Activated CD4-positive, alpha-beta T cell treated with anti-CD3 and anti-CD28 coated beads for 48 hours (primary cell): ENCODE measurements at regions not wholly inside any gene's neighbourhood (a gene's known extent, or its start where the extent isn't known, plus 50 kb on each side); places are given as distances from the start of the nearest gene placed in this dataset.

ENCODE experiments used
- DNase-seq: peaks from one replicate; pipeline ENCODE4 v3.0.0-alpha.2; 2020

DNA sequence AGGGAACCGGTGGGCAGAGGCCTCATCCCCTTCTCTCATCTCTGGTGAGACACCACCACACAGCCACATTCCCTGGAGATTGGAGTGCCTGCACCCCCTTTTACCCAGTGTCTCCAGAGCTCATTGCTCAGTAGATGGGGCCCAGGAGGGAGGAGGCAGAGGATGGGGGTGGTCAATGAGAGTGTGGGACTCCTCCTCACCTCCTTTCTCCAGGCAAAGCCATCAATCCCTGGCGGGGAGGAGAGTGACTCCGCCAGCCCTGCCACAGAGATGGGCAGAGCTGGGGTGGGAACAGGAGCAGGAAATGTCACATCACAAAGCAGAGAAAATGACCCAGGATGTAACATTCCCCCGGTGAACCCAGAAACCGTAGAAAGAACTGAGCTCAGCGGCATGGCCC is 117.2 kb downstream of the MATN1 start:
- DNase-seq = no peak

DNA sequence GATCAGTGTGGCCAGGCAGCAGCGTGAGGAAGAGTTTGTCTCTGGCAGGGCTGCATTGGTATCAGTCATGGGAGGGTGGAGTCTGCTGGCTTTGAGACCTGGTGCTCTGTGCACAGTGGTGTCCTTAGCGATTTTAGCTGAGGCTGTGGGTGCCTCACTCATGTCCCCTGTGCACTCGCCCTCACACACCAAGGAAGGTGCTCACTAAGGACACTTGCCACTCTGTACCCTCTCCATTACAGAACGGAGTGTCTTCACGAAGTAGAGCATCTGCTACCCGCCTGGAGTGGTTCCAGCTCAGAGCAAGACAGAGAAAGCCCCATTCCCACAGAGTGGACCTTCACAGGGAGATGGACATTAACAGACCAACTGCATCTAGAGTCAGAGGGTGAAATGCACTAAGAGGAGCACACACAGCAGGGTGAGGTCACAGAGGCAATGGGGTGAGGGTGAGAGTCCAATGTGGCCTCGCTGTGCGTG is 117.9 kb downstream of the MATN1 start:
- no peak for DNase-seq

DNA sequence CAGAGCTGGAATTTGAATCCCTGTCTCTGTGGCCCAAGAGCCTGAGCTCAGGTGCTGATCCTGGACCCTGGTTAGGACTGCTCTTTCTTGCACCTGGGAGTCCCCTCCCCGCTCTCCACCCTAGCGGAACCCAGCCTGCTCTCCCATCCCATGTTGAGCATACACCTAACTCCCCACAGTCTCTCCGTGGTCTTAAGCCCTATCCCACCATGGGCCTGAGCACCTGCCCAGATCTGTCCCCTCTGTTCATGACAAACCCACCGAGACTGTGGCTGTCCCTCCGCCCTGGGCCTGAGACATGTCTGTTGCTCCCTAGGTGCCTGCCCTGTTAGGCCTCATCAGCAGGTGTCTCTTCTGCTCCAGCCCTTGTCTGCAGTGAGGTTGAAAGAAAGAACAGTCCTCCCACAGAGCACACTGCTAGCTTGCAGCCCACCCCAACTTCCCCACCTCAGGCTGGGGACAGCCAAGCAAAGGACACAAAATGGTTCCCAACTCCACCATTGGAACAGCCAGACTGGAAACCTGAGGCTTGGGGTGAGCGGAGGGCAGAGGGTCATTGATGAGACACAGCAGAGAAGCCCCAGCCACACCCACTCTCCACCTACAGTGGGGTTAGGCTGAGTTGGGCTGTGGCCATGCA is 118.5 kb downstream of the MATN1 start:
- no peak for DNase-seq

DNA sequence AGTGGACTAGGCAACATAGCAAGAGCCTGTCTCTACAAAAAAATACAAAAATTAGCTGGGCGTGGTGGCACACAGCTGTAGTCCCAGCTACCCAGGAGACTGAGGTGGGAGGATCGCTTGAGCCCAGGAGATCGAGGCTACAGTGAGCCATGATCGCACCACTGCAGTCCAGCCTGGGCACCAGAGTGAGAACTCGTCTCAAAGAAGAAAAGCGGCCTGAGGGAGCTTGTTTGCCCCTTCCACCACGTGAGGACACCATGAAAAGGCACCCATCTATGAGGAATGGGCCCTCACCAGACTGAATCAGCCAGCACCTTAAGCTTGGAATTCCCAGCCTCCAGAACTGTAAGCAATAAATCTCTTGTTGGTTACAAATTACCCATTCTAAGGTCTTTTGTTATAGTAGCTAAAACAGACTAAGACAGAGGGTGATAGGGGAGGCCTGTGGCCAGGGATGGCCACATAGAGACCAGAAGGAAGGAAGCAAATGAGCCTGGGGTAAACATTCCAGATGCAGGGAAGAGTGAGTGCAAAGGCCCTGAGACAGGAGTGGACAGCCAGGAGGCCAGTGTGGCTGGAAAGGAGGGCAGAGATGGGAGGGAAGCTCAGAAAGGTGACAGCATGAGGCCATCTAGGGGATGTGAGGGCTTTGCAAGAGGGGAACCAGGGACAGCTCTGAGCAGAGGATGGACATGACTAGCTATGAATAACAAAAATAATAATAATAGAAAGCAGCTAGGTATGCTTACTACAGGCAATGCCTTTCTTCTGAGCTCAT is 120.1 kb downstream of the MATN1 start:
- no peak for DNase-seq

DNA sequence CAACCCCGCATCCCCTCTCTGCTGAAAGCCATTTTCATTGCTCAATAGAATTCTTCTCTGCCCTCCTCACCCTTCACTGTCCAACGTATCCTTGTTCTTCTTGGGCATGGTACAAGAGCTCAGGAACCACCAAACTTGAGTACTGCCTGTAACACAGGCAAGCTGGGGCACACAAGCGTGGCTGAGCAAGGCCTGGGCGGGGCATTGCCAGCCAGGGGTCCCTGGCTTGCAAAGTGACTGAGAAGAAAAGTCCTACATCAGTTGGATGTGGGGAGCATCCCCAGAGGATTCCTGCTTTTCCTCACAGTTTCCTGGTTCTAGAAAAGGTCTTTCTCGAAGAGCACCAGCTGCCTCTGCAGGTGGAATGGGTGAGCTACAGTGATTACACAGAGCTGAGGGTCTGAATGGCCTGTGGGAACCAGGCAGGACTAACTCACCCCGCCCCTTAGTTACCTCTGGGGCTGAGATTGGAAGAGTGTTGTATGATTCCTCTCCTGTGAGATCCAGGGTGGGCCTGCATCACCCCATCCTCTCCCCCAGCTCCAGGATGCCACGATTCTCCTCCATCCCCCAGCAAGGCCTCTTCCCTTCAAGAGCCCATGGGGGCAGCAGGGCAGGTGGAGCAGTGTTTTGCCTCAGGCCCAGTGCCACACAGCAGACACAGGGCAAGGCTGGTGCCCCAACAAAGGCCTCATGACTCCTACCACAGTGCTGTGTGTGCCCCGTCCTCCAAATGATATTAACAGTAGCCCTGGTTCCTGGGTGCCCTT is 121.9 kb downstream of the MATN1 start:
- DNase-seq = no peak

DNA sequence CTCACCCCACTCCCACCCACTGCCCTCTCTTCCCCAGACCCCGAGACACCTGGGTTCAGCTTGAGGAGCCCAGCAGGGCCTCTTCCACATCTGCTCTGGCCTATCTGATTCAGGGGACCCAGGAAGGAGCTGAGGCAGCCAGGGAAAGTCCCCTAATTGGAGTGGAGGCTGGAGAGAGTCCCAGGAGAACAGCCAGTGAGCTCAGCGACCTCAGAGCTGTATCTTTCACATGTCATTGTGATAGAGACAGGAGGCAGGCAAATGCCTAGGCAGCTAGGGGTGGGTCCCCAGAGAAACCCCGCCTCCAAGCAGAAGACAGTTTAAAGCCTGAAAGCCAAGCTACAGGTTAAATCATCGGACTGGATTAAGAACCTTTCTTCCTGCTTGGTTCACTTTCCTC is 122.7 kb downstream of the MATN1 start:
- no peak for DNase-seq

DNA sequence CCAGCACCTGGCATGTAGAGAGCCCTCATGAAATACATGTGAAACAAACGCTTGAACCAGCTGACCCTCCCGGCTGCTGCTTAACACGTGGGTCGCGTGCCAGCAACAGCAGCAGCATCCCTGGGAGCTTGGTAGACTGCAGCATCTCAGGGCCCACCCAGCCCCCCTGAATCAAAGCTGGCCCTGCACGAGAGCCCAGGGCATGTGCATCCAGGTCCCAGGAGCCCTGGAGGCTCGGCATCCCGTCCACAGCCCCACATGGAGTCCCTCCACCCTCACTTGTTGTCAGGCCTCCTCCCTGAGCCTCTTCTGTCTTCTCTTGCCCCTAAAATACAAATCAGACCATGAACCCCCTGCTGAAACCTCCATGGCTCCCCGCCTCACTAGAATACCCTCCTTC is 123.1 kb downstream of the MATN1 start:
- no peak for DNase-seq

DNA sequence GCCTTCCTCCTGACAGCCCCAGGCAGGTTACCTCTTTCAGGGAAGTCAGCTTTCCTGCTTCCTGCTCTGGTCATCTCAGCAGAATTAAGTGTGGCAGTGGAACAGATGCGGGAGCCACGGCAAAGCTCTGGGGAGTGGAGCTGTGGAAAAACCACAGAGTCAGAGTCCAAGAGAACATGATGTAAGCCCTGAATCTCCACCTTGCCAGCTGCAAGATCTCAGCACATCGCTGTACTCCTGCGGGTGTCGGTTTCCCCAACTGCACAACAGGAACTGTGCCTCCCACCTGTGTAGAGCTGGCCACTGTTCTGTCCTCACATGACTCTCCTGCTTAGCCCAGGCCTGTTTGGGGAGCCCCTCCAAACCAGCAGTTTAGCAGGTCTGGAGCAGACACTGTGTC is 123.7 kb downstream of the MATN1 start:
- no peak for DNase-seq

DNA sequence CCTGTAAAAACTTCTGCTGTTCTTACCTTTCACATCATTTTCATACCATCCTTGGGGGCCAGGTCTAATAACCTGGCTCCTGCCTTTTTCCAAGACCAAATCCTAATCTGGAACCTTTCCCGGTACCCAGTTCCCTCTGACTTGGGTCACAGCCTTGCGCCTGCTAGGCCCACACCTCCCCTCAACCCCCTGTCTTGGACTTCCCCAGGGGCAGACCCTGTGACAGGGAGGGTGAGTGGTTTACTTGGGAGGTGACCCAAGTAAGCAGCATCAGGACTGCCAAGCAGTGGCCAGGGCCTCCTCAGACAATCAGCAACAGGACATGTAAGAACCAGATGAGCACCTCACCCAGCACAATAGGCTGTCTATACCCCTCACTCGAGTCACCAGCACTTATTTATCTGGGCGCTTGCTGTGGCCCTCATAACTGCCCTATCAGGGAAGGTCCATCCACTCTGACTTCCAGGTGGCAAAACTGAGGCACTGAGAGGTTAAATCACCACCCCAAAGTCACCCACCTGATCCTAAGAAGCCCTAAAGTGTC is 124.7 kb downstream of the MATN1 start:
- DNase-seq = no peak

DNA sequence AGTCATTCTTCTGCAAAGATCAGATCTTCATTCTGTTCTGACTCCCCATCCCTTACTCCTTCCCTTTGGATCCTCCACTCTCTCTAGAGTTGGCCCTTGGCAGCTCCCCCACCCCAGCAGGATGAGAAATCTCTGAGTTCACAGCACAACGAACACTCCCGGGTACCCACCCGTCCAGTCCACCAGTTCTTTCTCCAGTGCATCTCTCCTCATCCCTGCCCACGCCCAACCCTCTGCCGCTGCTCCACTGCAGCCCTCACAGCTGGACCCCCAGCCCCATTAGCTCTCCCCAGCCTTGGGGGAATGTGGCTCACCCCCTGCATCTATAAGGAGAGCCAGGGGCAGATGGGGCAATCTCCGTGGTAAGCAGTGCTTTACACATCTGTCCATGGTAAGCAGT is 125.7 kb downstream of the MATN1 start:
- no peak for DNase-seq

DNA sequence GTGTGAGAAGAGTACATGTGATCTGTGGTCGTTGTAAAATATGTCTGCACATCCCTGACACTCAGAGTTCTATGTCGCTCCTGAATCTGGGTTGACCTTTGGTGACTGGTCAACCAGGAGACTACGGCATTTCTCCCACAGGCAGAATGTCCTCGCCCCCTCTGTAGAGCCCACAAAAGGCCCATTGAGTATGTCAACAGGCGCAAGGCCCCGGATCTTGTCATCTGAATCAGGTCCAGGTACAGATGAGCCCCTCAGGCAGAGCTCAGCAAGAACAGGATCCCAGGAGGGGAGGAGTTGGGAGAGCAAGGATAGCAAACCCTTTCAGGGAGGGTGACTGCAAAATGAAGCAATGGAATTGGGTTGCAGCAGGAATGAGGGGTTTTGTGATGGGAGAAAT is 126.5 kb downstream of the MATN1 start:
- DNase-seq = no peak

DNA sequence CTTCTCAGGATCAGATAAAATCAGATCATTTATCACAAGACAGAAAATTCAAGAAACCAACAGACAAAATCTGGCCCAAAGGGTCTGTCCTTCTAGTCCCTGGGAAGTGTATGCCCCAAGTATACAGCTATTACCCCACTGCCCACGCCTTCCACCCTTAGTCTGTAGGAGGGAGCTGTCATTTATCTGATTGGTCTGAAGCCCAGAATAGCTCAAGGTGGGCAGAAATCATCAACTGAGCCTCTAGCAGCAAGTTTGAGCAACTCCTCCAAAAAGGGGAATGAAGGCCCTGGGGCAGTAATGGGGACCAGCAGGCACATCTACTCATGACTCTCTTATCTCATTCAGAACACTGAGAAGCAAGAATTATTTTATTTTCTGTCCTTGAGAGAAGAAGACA is 126.9 kb downstream of the MATN1 start:
- DNase-seq = no peak

DNA sequence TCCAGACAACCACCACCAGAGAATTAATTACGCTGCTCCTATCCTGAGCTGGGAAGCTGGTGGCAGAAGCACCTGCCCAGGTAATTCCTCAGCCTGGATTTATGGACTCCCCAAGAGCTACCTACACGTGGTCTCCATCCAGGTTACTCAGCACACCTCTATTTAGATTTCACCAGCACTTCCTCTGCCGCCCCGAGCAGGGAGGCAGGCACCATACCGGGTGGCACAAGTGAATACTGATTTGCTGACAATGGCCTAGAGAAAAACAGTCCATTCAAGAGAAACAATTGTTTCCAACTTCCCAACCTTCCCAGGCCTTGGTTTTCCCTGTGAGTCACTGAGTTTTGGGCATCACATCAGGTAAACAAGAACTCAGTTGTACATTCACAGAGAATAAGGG is 134.3 kb downstream of the MATN1 start:
- DNase-seq = no peak

DNA sequence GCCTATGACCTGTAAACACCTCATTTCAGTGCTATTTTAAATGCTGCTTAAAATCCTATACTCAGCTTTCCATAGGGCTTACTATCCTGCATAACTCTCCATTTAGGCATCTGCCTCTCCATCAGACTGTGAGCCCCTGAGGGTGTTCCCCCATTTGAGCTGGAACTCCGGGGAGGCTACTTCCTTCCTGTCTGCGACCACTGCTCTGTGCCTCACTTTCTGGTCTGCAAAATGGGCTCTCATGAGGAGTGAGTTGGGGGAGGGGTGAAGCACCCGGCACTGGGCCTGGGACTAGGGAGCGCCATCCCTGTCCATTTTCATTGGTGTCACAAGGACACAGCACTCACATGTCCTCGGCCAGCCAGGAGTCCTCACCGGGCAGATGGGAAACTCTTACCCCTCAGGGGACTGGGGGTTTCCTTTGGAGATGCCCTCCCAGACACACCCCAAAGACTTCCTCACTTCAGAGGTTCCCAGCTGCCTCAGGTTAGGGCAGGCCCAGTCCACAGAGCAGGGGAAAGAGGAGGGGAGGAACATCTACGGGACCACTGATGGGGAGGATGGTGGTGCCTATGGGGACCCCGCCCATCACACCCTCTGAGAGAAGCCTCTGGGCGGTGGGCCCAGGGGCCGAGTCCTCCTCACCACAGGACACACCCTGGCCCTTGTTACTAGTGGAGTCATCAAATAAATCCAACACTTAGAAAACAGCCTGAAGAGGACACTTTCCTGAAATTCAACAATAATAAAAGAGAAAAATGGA is 134.9 kb downstream of the MATN1 start:
- DNase-seq = no peak

DNA sequence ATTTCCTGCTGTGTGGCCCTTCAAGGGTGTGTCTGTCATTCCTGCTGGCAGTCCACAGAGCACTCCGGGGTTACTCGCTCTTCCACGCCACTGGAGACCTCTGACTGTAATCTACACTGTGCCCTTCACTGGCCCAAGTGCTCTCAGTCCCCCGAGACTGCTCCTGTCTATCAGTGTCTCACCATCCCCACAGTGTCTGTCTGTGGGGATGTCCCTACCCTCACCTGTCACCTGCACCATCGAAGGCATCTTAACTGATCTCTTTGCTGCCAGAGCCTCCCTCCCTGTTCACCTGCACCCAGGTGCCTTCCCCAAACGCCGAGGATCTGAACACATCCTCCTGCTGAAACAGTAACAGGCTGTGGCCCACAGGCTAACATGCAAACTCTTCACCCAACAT is 136.7 kb downstream of the MATN1 start:
- DNase-seq = no peak

DNA sequence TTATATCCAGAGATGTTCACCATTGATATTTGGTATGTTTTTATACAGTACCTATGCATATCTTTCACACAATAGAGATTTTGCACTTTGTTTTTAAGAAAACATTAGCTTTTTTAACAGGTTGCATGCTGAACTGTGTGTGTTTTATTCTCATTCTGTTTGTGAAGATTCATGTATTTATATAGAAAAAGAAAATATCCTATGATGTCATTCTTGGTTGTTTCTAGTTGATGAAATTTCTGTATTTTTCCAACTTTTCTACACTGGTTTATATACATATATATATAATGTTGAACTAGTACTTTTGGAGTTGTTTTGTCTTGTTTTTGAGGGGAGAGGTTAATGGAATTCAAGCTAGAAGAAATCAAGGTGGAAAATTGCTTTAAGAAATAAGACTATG is 143.8 kb downstream of the MATN1 start:
- DNase-seq = no peak

DNA sequence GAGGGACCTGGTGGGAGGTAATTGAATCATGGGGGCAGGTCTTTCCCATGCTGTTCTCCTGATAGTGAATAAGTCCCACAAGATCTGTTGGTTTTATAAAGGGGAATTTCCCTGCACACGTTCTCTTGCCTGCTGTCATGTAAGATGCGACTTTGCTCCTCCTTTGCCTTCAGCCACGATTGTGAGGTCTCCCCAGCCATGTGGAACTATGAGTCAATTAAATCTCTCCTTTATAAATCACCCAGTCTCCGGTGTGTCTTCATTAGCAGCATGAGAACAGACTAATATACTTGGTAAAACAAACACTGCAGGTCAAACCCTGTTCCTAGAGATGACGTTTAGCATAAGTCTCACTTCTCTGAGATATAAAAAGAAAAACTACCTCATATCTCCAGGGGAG is 148.3 kb downstream of the MATN1 start:
- no peak for DNase-seq

DNA sequence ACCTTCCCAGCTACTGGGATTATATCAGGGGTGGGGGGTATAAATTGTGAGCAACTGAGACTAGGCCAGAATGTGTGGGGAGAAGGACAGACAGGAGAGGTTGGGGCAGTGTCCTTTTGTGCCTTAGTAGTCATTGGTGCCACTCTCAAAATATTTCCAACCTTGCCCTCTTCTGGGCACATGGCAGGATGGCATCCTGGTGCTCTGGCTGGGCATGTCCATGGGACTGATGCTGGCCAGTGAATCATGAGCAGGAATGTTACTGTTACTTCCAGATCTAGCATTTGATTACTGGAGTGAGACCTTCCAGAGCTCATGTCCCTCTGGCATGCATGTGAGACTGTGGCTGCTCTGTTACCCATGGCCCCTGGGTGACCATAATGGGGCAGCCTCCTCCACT is 151.2 kb downstream of the MATN1 start:
- no peak for DNase-seq

DNA sequence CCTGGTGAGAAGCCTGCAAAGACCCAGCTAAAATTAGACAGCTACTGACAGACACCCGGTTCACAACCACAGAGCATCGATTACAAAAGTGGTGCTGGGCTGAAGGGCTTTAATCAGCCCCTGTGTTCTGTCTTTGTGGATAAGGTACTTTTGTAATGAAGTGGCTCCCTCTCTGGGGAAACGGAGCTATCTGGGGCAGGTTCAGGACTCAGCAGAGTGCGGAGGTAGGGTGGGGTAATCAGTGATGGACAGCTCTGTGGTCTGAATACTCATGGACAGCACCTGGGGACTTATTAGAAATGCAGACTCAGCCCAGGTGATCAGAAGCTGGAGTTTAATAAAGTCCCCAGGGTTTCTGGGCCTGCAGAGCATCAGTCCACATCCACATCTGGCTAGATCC is 152.0 kb downstream of the MATN1 start:
- DNase-seq = no peak

DNA sequence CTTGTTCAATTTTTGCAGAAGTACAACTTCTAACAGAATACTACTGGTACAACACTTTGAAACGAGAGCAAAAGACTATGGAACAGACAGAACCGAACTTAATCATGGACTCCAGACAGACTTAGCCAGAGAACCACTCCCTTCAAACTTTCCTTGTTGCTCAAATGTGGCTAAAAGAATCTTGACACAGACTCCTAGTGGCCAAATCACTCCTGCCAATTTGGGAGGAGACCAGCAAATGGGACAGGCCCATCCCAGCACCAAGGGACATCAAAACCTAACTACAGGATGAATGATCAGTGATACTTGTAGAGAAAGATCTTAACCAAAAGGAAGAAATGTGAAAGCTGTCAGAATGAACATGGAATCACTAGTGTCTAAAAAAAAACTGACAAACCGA is 154.0 kb downstream of the MATN1 start:
- DNase-seq = no peak

DNA sequence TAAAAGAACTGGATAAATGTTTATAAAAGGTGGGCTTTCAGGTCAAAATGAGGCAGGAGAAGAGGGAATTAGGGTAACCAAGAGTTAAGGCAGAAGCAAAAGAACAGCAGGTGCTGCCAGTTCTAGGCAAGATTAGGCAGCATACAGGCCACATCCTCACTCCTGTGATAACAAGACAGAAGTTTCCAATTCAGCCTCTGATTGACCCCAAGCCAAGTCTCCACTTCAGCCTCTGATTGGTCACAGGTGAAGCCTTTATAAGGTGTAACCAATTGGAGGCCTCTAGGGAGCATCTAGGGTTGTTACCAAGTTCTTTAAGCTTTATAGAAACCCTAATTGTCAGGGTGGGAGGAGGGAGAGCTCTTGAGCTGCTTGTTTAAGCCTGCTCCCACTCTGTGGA is 160.8 kb downstream of the MATN1 start:
- no peak for DNase-seq

DNA sequence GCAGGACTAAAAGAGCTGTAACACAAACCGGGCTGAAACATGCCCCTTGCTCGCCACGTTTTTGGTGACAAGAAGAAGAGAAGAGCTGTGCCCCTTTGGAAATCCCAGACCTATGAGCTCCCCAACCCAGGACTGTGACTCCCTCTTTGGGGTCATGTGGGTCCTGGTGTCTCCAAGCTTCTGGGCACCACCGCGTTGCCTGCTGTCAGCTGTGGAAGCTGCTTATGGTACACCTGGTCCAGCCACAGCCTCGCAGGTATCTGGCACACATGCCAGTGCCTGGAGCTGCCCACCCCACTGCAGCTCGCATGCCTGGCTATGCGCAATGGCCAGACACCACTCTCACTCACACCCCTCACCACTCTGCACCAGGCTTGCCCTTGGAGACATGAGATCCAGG is 171.8 kb downstream of the MATN1 start:
- no peak for DNase-seq
